Neural progenitor cell (in vitro differentiated cells): ENCODE measurements at regions not wholly inside any gene's neighbourhood (a gene's known extent, or its start where the extent isn't known, plus 50 kb on each side); places are given as distances from the start of the nearest gene placed in this dataset.

ENCODE experiments used
- DNase-seq: peaks from one replicate; pipeline ENCODE4 v3.0.0-alpha.2; 2016; ENCODE audit warnings: low spot score
- H2AFZ ChIP-seq: fragments of 200-600 bp; sonication (generic); replicated peaks from 2 replicates; pipeline ENCODE4 v1.6.1; 2016; ENCODE audit warnings: antibody characterized with exemption
- H3F3A ChIP-seq: fragments of 200-600 bp; sonication (generic); 2 replicates; pipeline ENCODE4 v1.6.1; 2016; ENCODE audit warnings: antibody characterized with exemption, low read depth
- H3K27ac ChIP-seq: fragments of 200-600 bp; sonication (generic); 2 replicates; pipeline ENCODE4 v1.5.1; 2016; ENCODE audit warnings: mild to moderate bottlenecking
- H3K27me3 ChIP-seq: fragments of 200-600 bp; sonication (generic); 2 replicates; pipeline ENCODE4 v1.6.1; 2016; ENCODE audit warnings: mild to moderate bottlenecking, moderate library complexity
- H3K36me3 ChIP-seq: fragments of 200-600 bp; sonication (generic); 2 replicates; pipeline ENCODE4 v1.5.1; 2016
- H3K4me1 ChIP-seq: fragments of 200-600 bp; sonication (generic); 2 replicates; pipeline ENCODE4 v1.6.1; 2016; ENCODE audit warnings: mixed run types
- H3K4me2 ChIP-seq: fragments of 200-600 bp; sonication (generic); 2 replicates; pipeline ENCODE4 v1.6.1; 2016
- H3K4me3 ChIP-seq: fragments of 200-600 bp; sonication (generic); 2 replicates; pipeline ENCODE4 v1.5.1; 2016
- H3K79me2 ChIP-seq: fragments of 200-600 bp; sonication (generic); 2 replicates; pipeline ENCODE4 v1.6.1; 2016; ENCODE audit warnings: low read depth
- H3K9ac ChIP-seq: fragments of 200-600 bp; sonication (generic); 2 replicates; pipeline ENCODE4 v1.6.1; 2016
- H3K9me3 ChIP-seq: fragments of 200-600 bp; sonication (generic); 2 replicates; pipeline ENCODE4 v1.5.1; 2016; ENCODE audit warnings: low read depth
- H4K20me1 ChIP-seq: fragments of 200-600 bp; sonication (generic); 2 replicates; pipeline ENCODE4 v1.6.1; 2016; ENCODE audit warnings: low read depth
- H3K27ac Mint-ChIP-seq: 3 replicates; pipeline ENCODE4 v1.8.0; 2021; ENCODE audit warnings: mixed read lengths
- H3K27me3 Mint-ChIP-seq: 2 replicates; pipeline ENCODE4 v1.8.0; 2022; ENCODE audit warnings: low read depth, mild to moderate bottlenecking, inconsistent platforms, moderate library complexity, mixed read lengths; ENCODE audit not compliant: insufficient read depth
- H3K36me3 Mint-ChIP-seq: 3 replicates; pipeline ENCODE4 v1.8.0; 2021; ENCODE audit warnings: mixed read lengths
- H3K4me1 Mint-ChIP-seq: 3 replicates; pipeline ENCODE4 v1.8.0; 2021; ENCODE audit warnings: mixed read lengths
- H3K4me3 Mint-ChIP-seq: 3 replicates; pipeline ENCODE4 v1.8.0; 2021; ENCODE audit warnings: mild to moderate bottlenecking, moderate library complexity, mixed read lengths
- H3K9me3 Mint-ChIP-seq: 3 replicates; pipeline ENCODE4 v1.8.0; 2020; ENCODE audit warnings: mixed read lengths
- CTCF ChIP-seq: fragments of 200-600 bp; sonication (generic); IDR thresholded peaks from 2 replicates; pipeline ENCODE4 v1.5.1; 2017; ENCODE audit warnings: antibody characterized with exemption, mild to moderate bottlenecking
- EZH2 ChIP-seq: fragments of 200-600 bp; sonication (generic); IDR thresholded peaks from 2 replicates; pipeline ENCODE4 v1.6.1; 2017; ENCODE audit warnings: antibody characterized with exemption, mild to moderate bottlenecking, moderate library complexity
- EZH2phosphoT487 ChIP-seq: fragments of 200-600 bp; sonication (generic); IDR thresholded peaks from 2 replicates; pipeline ENCODE4 v1.6.1; 2017; ENCODE audit warnings: antibody characterized with exemption

GRCh38 chr7:15985587-15986384 lies 299.3 kb upstream of the MEOX2 start:
- no peaks in the 10 kb centered on the region for H3K36me3 Mint-ChIP-seq
- no peak overlapping the region for H3K9ac ChIP-seq
- no peak overlapping the region for H3K4me3 ChIP-seq
- H3K27me3 ChIP-seq = no peaks in the 10 kb centered on the region
- no peaks in the 10 kb centered on the region for H3K79me2 ChIP-seq
- no peak for TF ChIP-seq EZH2
- TF ChIP-seq CTCF = no peak
- no peak for TF ChIP-seq EZH2phosphoT487
- no peak overlapping the region for H3K27ac Mint-ChIP-seq
- no peaks in the 10 kb centered on the region for H3K36me3 ChIP-seq
- no peaks in the 10 kb centered on the region for H3K9me3 Mint-ChIP-seq
- no peaks in the 10 kb centered on the region for H3F3A ChIP-seq
- H3K4me1 ChIP-seq = no peaks in the 10 kb centered on the region
- H3K4me2 ChIP-seq = no peak overlapping the region
- H3K9me3 ChIP-seq = no peaks in the 10 kb centered on the region
- no peaks in the 10 kb centered on the region for H4K20me1 ChIP-seq
- no peak overlapping the region for H2AFZ ChIP-seq
- H3K4me3 Mint-ChIP-seq = no peak overlapping the region
- no peaks in the 10 kb centered on the region for H3K4me1 Mint-ChIP-seq
- no peak for DNase-seq
- no peaks in the 10 kb centered on the region for H3K27me3 Mint-ChIP-seq
- H3K27ac ChIP-seq = no peak overlapping the region

- H3K4me3 Mint-ChIP-seq = no peak overlapping the region
- Histone ChIP-seq H3K79me2 (no peaks in the 10 kb centered on the region), H3K27ac (no peak overlapping the region), H3K36me3 (no peaks in the 10 kb centered on the region), H3K4me3 (no peak overlapping the region), H3K4me1 (no peaks in the 10 kb centered on the region), H3K27me3 (no peaks in the 10 kb centered on the region), H4K20me1 (no peaks in the 10 kb centered on the region), H2AFZ (no peak overlapping the region), H3K9ac (no peak overlapping the region), H3K4me2 (no peak overlapping the region), H3F3A (no peaks in the 10 kb centered on the region), H3K9me3 (no peaks in the 10 kb centered on the region)
- no peak for DNase-seq
- no peaks in the 10 kb centered on the region for H3K9me3 Mint-ChIP-seq
- H3K27ac Mint-ChIP-seq = no peak overlapping the region
- H3K36me3 Mint-ChIP-seq = no peaks in the 10 kb centered on the region
- TF ChIP-seq EZH2 (no peak), CTCF (no peak), EZH2phosphoT487 (no peak)
- peaks cover 5% of the 10 kb centered on the region for H3K4me1 Mint-ChIP-seq
- no peaks in the 10 kb centered on the region for H3K27me3 Mint-ChIP-seq
These were observed 291.2 kb upstream of the MEOX2 start for GRCh38 chr7:15977663-15978062.

GRCh38 chr7:15972862-15973275 lies 286.4 kb upstream of the MEOX2 start:
- Histone ChIP-seq H3K36me3 (no peaks in the 10 kb centered on the region), H3K27ac (no peak overlapping the region), H3K9me3 (no peaks in the 10 kb centered on the region), H3K9ac (no peak overlapping the region), H3K27me3 (no peaks in the 10 kb centered on the region), H3K4me2 (no peak overlapping the region), H3K79me2 (no peaks in the 10 kb centered on the region), H2AFZ (no peak overlapping the region), H3F3A (no peaks in the 10 kb centered on the region), H3K4me1 (no peaks in the 10 kb centered on the region), H4K20me1 (no peaks in the 10 kb centered on the region), H3K4me3 (no peak overlapping the region)
- no peaks in the 10 kb centered on the region for H3K36me3 Mint-ChIP-seq
- H3K9me3 Mint-ChIP-seq = no peaks in the 10 kb centered on the region
- H3K27me3 Mint-ChIP-seq = no peaks in the 10 kb centered on the region
- H3K27ac Mint-ChIP-seq = no peak overlapping the region
- H3K4me3 Mint-ChIP-seq = no peak overlapping the region
- DNase-seq = no peak
- peaks cover 5% of the 10 kb centered on the region for H3K4me1 Mint-ChIP-seq
- TF ChIP-seq EZH2phosphoT487 (no peak), CTCF (no peak), EZH2 (no peak)
